Right forelimb (tissue), 1 donor: ENCODE measurements at regions not wholly inside any gene's neighbourhood (a gene's known extent, or its start where the extent isn't known, plus 50 kb on each side); places are given as distances from the start of the nearest gene placed in this dataset.

ENCODE experiments used
- DNase-seq: peaks from one replicate; pipeline ENCODE4 v3.0.0-alpha.2; 2018

DNA sequence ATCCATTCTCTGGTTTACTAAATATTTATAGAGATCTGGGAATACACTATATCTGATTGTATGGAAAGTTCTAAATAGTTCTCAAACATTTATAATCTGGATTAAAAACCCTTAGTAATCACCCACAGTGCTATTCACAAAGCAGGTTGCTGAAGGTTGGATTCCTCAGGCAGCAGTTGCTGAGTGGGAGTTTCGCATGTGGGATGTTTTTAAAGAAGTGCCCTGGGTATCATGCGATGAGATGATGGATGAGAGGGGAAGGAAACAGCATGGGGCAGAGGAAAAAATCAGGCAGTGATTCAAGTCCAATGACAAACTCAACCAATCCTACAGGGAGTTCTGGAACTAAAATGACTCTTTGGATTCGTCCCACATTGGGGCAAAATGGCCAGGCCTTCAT is 85.3 kb upstream of the GALNT2 start:
- DNase-seq = no peak

GRCh38 chr1:229984310-229984991 is 82.6 kb upstream of the GALNT2 start:
- no peak for DNase-seq

GRCh38 chr1:229984992-229985612 is 81.9 kb upstream of the GALNT2 start:
- no peak for DNase-seq

DNA sequence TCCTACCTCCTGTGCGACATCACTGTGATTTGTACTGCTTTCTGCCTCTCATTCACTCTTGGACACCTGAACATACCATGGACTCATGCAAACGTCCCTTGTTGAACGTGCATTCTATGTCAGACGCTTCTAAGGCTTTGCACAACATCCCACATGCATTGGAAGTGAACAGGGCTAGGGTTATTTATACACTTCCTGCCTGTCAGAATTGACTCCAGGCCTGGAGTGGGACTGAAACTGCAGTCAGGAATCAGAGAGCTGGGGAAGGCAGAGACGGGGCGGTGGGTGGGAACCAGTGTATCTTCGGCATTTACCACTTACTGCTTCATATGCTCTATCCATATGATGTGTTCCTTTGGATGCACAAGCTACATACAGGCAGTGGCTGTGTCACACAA is 81.4 kb upstream of the GALNT2 start:
- DNase-seq = no peak

- DNase-seq = no peak
Measured at GRCh38 chr1:229986737-229987337, 80.2 kb upstream of the GALNT2 start.

GRCh38 chr1:229987953-229988352 is 79.1 kb upstream of the GALNT2 start:
- no peak for DNase-seq

GRCh38 chr1:229988534-229988933 is 78.5 kb upstream of the GALNT2 start:
- no peak for DNase-seq

DNA sequence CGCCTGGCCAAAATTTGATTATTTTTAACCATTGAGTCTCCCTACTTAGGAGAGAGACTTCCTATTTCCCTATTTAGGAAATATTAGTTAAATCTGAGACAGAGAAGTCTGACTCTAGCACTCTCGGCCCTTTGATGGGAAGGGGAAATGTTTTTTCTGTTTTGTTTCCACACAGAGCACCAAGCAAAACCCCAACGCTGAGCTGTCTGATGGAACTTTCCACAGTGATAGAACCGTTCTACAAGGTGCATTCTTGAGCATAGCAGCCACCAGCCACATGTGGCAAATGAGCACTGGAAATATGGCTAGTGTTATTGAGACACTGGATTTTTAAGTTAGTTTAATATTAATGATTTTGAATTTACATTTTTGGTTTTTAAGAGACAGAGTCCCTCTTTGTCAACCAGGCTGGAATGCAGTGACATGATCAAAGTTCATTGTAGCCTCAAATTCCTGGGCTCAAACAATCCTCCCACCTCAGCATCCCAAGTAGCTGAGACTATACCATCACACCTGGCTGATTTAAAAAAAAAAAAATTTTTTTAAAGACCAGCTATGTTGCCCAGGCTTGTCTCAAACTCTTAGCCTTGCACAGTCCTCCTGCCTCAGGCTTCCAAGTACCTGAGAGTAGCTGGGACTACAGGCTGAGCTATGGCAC is 77.3 kb upstream of the GALNT2 start:
- no peak for DNase-seq

DNA sequence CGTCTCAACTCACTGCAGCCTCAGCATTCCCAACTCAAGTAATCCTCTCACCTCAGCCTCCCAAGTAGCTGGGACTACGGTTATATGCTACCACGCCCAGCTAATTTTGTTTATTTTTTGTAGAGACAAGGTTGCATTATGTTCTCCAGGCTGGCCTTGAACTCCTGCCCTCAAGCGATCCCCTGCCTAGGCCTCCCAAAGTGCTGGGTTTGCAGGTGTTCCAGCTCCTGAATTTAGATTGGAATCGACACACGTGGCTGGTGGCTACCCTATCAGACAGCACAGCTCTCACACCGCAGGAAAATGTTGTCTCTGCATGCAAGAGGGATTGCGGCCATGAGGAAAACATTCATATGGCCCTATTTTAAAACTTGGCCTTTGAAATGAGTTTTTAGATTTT is 76.7 kb upstream of the GALNT2 start:
- DNase-seq = no peak

- no peak for DNase-seq
Measured at GRCh38 chr1:229991104-229991513, 75.9 kb upstream of the GALNT2 start.

GRCh38 chr1:229991724-229992333 is 75.2 kb upstream of the GALNT2 start:
- no peak for DNase-seq

GRCh38 chr1:229993060-229993459 is 74.0 kb upstream of the GALNT2 start:
- DNase-seq = no peak

DNA sequence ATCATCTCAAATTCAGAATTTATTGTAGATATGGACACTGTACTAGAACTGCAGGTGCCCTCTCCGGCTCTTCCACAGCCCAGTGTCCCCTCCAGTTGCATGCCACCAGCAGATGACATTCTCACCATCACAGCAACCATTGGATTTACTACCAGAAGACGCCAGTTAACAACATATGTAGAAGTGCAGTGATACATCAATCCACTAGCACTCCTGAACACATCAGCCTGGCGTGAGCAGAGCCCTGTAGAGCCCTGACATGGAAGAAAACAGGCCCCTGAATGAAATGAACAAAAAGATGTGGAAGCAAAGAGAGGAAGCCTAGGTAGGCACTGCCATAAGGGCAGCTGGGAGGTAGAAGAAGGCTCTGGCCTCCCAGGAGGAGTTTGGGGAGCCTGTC is 73.1 kb upstream of the GALNT2 start:
- DNase-seq = no peak

GRCh38 chr1:229999004-229999670 is 67.9 kb upstream of the GALNT2 start:
- DNase-seq = peak; percentile 67

GRCh38 chr1:230000493-230001184 is 66.4 kb upstream of the GALNT2 start:
- DNase-seq = peak; percentile 75

GRCh38 chr1:230002164-230002803 is 64.8 kb upstream of the GALNT2 start:
- peak; percentile 52 for DNase-seq

DNA sequence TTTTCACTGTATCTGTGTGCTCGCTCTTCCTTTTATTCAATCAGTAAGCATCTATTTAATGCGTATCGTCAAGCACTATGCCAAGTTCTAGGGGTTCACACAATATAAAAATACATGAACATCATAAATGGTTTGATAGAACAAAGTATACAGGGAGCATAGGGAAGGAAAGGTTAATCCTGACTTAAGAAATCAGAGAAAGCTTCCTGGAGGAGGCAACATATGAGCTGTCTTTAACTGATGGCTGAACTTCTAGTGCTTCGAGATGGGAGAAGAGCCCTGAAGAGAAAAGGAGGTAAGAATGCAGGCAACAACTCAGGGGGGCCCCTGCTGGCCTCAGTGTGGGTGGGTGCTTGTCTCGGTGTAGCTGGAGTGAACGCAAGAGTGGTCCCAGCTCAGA is 63.6 kb upstream of the GALNT2 start:
- DNase-seq = no peak

DNA sequence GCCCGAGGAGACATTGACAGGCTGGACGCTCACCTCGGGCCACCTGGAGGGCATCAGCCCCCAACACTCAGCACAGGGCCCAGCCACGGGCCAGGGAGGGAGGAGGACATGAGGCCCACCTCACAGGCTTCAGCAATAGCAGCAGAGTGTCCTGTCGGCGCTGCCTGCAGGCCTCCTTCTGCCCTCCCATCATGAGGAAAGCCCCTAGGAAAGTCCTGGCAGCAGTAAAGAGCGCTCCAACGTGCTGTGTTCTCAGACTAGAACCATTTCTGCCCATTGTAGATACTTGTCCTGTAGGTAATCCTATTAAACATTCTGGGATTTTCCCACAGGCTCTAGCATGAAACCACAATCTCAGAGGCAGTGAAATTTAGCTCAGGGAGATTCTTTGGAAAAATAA is 62.0 kb upstream of the GALNT2 start:
- DNase-seq = no peak

GRCh38 chr1:230008721-230009120 is 58.3 kb upstream of the GALNT2 start:
- DNase-seq = no peak

DNA sequence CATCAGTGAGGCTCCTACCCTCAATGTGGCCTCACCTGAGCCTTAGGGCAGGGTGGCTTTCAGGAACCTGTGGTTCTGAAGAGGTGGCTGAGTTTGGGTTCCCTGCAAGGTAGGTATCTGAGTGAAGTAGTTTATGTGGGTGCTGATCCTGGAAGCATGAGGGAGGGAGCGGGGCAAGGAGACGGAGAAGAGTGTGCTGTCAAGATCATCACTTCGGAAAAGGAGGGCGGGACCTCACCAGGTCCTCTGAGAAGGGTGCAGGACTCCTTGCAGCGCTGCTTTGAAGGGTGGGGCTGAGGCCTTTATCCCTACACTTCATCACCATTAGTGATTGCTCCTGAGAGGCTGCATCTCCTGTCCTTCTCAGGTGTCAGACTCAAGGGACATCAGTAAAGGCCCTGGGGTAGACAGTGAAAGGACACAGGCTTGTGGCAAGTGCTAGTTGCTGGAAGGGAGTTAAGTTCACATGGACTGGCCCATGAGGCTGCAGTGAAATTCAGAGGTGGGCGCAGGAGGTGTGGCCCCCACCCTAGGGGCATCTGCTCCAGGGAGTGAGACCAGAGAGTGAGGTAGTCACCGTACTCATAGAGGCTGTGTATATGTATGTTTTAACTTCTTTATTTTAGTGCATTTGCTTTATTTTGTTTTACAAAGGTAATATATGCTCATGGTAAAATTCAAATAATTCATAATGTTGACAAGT is 57.3 kb upstream of the GALNT2 start:
- DNase-seq = no peak
